NCI-H526 treated with DMSO at 0.1 percent for 48 hours (cell line): ENCODE measurements at regions not wholly inside any gene's neighbourhood (a gene's known extent, or its start where the extent isn't known, plus 50 kb on each side); places are given as distances from the start of the nearest gene placed in this dataset.
"Not testable (repeated sequence)": the region's sequence is repeated elsewhere in the genome, so short reads cannot be mapped to it uniquely, and the experiment has no call there.

Source experiments
- DNase-seq: peaks from one replicate; lab custom pipeline; 2025; lab: John Stamatoyannopoulos, UW

DNA sequence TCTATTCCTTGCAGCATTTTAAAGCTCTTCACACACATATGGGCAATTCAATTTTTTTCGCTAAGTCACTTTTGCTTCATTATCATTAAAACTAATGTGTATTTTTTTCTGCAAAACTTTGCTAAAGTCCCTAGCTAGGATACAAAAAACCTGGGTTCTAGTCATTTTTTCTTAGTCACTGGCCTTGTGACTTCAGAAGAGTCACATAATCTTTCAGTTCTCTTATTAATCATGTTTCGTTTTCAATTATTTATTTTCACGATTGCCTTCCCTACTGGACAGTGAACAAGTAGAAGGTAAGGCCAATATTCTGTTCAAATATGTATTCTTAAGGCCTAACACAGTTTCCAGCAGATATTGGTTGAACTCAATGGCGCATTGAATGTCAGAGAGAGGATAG, 60.9 kb upstream of the CYRIA start:
- no peak for DNase-seq

DNA sequence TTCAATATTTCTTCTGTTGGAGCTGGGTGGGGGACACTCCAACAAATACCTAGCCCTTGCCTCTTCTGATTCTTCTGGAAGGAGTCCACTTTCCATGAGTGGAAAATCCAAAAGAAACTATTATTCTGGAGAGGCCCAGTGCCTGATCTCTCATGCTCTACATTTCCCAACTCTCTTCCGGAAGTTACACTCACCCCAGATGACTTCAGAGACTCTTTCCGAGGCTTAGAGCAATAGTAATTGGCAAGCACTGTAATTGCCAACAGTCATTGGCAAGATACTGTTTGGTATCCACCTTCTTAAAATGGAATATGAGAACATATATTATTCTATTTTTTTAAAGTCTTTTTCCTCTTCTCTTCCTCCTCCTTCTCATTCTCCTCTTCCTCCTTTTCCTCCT, 60.5 kb upstream of the CYRIA start:
- DNase-seq, result no peak

DNA sequence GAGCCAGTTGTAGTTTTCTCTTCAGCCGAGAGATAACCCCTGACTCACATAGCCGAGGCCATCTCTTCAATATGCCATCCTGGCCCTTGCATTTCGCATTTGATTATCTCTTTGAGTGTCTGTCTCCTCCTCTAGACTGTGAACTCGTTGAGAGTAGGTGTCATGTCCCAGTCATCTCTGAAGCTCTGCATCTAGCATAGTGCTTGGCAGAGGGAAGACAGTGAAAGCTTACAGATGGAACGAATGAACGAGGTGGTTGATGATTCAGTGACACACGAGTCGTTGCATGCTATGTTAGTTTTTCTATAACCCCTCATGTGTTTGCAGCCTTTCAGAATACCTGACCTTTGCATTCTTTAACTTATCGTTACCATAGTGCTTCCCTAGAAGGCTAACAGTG, 59.9 kb upstream of the CYRIA start:
- no peak for DNase-seq

DNA sequence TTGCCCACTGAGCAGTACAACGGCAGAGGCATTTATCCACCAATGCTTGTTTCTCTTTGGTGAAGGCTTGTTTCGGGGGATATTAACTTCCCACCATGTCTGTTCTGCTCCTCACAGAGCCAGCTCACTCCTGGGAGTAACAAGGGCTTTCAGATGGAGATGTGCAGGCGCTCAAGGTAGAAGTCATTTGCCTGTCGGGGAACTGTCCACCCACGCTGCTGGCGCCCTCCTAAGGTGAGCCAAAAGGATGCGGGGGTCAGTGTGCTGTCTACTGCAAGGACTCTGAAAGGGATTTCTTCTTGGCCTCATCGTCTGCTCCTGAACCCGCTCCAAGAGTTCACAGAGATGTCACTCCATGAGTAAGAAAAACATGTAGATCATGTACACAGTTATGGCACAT, 57.0 kb upstream of the CYRIA start:
- peak; percentile 99 for DNase-seq

DNA sequence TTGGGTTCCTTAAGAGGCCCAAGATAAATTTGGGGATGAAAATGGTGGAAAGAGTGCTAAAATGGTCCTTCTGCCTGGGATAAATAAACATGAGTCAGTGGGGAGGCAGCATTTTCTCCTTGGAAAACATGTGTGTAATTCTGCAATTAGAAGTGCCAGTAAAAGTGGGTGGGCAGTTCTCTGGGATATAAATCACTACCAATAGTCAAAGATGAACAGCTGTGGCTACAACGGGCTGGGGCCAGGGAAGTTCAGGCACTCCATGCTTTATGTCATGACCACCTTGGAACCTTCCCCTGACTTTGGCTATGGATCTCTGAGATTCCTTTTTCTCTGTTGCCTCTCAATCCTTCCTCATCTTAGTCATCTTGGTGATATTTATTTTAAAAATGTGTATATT, 56.5 kb upstream of the CYRIA start:
- DNase-seq, result no peak

DNA sequence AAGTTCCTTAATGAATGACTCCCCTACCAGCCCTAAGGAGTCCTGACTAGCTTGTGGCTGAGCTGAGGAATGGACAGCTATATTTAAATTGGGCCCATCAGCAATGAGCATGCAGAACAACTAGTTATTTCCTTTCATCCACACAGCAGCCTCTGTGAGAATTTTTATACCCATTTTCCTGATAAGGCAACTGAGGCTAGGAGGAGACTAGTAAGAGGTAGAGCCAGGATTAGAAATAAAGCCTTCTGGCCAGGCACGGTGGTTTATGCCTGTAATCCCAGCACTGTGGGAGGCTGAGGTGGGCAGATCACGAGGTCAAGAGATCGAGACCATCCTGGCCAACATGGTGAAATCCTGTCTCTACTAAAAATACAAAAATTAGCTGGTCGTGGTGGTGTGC, 55.9 kb upstream of the CYRIA start:
- not testable (repeated sequence) for DNase-seq

DNA sequence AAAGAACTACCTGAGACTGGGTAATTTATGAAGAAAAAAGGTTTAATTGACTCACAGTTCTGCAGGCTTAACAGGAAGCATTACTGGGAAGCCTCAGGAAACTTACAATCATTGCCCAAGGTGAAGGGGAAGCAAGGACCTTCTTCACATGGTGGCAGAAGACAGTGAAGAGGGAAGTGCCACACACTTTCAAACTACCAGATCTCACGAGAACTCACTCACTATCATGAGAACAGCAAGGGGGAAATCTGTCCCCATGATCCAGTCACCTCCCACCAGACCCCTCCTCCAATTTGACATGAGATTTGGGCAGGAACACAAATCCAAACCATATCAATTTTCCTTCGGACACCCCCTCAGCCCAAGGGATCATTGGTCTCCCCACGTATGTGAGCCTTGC, 55.1 kb upstream of the CYRIA start:
- DNase-seq, result not testable (repeated sequence)

DNA sequence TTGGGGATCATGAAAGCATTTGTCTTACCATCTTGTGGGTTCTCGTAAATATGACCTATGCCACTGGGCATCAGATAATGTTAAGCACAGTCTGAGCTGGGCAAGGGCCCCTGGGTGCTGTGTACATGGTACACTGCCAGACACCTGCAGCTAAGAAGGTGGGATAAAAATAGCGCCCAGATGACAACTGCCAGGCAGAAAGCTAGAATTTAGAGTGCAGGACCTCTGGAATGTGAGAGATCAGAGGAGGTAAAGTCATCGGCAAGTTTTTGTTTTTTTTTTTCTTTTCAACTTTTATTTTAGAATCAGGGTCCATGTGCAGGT, 53.8 kb upstream of the CYRIA start:
- no peak for DNase-seq

DNA sequence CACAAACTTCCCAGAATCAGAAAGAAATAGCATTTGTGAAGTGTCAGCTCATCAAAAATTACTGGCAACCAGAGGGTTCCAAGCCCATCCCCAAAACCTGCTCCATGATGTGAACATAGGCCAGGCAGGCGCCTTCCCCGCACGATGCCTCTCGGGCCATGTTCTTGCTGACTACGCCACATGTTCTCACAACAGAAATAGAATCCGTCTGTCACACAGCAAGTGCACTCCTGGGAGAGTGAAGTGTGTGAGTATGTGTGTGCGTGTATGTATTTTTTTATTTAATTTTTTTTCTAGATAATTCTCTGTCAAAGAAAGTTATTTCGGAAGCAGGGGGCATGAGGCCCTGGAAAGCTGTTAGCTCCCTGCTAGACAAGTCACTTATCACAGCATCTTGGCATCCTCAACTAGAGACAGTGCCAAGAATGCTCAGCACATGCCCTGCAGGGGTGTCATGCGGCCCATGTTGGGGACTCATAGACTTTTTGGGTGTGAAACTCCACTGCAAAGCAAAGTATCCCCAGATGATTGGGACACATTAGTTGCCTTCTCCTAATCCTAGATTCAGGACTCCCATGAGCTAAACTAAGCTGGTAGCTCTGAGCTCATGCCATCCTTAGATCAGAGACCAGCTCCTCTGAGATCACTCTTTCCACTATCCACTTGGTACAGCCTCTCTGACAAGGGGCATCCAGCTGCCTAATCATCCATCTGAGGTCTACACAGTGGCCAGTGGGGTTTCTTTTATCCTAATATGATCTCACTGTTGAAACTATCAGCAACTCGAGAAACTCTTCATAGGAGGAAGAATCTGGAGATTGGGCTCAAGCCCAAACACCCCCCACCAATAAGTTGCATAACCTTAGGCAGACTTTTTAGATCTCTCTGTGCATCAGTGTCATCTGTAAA, 53.2 kb upstream of the CYRIA start:
- no peak for DNase-seq

DNA sequence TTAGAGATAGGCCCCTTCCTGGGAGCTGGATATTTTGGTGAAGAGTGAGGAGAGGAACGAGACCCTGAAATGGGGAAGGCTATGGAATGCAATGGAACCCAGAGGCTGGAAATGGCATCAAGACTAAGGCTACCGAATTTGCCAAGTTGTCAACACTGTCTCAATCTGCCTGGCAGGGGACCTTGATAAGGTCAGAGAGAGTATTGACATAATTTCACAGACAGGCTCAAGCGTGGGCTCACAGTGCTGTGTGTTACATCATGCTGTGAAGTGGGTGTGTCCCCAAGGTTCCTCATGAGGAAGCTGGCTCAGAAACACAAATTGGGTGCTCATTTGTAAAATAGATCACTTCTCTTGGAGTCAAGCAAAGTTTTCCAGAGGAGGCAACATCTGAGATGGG, 51.8 kb upstream of the CYRIA start:
- no peak for DNase-seq

DNA sequence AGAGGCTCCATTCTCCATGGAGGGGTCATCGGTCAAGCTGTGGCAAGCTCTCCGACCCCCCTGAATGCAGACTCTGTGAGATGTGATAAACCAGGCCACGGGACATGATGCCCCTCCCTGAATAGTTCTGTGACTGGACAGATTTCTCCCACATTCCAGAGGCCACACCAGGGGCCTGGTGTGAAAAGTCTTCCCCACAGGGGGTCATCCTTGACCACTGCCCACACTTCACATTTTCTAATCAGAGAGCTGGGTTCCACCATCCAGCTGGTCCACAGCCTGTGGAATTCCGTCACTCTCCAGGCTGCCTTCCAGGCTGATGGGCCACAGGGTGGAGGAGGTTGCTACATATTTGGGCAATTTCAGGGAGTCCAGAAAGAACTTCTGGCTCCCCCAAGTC, 51.3 kb upstream of the CYRIA start:
- no peak for DNase-seq

DNA sequence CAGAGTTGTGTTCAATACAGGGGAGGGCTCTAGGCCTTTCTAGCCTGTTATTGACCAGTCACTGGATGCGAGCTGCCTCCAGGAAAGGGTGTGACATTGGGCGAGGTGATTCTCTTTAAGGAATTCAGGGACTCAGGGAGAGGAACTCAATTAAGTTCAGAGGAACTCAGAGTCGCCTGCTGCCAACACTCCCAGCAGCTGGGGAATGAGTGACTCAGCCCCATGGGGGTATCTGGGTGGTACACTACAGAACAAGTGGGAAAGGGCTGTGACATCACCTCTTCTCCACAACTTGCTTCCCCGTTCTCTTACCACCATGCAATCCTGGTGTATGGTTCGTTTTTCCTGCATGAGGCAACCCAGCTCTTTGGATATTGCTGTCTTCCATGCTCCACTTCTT, 50.4 kb upstream of the CYRIA start:
- no peak for DNase-seq
